ENCODE measurements at regions not wholly inside any gene's neighbourhood (a gene's known extent, or its start where the extent isn't known, plus 50 kb on each side); places are given as distances from the start of the nearest gene placed in this dataset.

GRCh38 chr16:86073103-86073625 lies 174.2 kb downstream of the IRF8 start:
- TF ChIP-seq CTCF (conservative IDR thresholded peaks at IDR 0.05): peak; percentile 75
- TF ChIP-seq ZFX (IDR thresholded peaks at IDR 0.05): no peak

Measured in C4-2B (cell line).